CD4-positive, alpha-beta T cell (primary cell): ENCODE measurements at regions not wholly inside any gene's neighbourhood (a gene's known extent, or its start where the extent isn't known, plus 50 kb on each side); places are given as distances from the start of the nearest gene placed in this dataset.

Source experiments
- ATAC-seq: fragments of 200-7000 bp; cut with Tn5 transposase; one replicate; pipeline ENCODE4 v1.10.0; 2022; ENCODE audit warnings: mild to moderate bottlenecking; ENCODE audit not compliant: poor library complexity
- CTCF ChIA-PET: fragments of 350-600 bp; sonication (Branson Sonifier 250); formaldehyde crosslinking; loops from one replicate; lab custom pipeline; 2021; ENCODE audit warnings: antibody characterized with exemption, inconsistent platforms; lab: Charles Lee
- POLR2A ChIA-PET: fragments of 350-600 bp; sonication (Branson Sonifier 250); formaldehyde crosslinking; loops from one replicate; lab custom pipeline; 2021; ENCODE audit warnings: antibody characterized with exemption, inconsistent platforms; lab: Charles Lee
- DNase-seq, 14 experiments: peaks; one replicate each; pipeline ENCODE4 v3.0.0-alpha.2; 2013 to 2020; ENCODE audit warnings: mixed read lengths in 2 of 14
- H3K27ac ChIP-seq, 2 donors: one replicate each; pipeline versions ENCODE4 v1.5.1 to v1.7.0; 2013; ENCODE audit warnings: low read length in 2 of 2, low read depth in 1 of 2, mild to moderate bottlenecking in 1 of 2
- H3K27me3 ChIP-seq, 2 experiments: 1 replicate in 1 of 2; 2 replicates in 1 of 2; pipeline versions ENCODE4 v1.6.1 to v1.7.0; 2013; ENCODE audit warnings: low read length in 2 of 2, control low read depth in 1 of 2, mild to moderate bottlenecking in 1 of 2, moderate library complexity in 1 of 2; ENCODE audit not compliant: insufficient read depth in 2 of 2, control insufficient read depth in 1 of 2
- H3K36me3 ChIP-seq: one replicate; pipeline ENCODE4 v1.6.1; 2013; ENCODE audit warnings: low read length, control low read depth; ENCODE audit not compliant: insufficient read depth
- H3K4me1 ChIP-seq: one replicate; pipeline ENCODE4 v1.6.1; 2013; ENCODE audit warnings: low read length, control low read depth; ENCODE audit not compliant: insufficient read depth
- H3K4me3 ChIP-seq: one replicate; pipeline ENCODE4 v1.5.1; 2013; ENCODE audit warnings: mild to moderate bottlenecking, low read length, moderate library complexity
- H3K9me3 ChIP-seq, 2 experiments: 1 replicate in 1 of 2; 2 replicates in 1 of 2; pipeline versions ENCODE4 v1.6.1 to v1.7.0; 2013; ENCODE audit warnings: low read length in 2 of 2, mild to moderate bottlenecking in 2 of 2, control low read depth in 1 of 2, moderate library complexity in 1 of 2; ENCODE audit not compliant: control insufficient read depth in 1 of 2, insufficient read depth in 1 of 2
- H3K27ac Mint-ChIP-seq: one replicate; pipeline ENCODE4 v1.8.0; 2020; ENCODE audit warnings: mixed read lengths
- H3K27me3 Mint-ChIP-seq: one replicate; pipeline ENCODE4 v1.8.0; 2021; ENCODE audit warnings: mixed read lengths
- H3K36me3 Mint-ChIP-seq: one replicate; pipeline ENCODE4 v1.8.0; 2021; ENCODE audit warnings: low read depth, mixed read lengths
- H3K4me1 Mint-ChIP-seq: one replicate; pipeline ENCODE4 v1.8.0; 2021; ENCODE audit warnings: low read depth, mixed read lengths
- H3K4me3 Mint-ChIP-seq: one replicate; pipeline ENCODE4 v1.8.0; 2020; ENCODE audit warnings: mild to moderate bottlenecking, mixed read lengths
- H3K9me3 Mint-ChIP-seq: one replicate; pipeline ENCODE4 v1.8.0; 2020; ENCODE audit warnings: mixed read lengths
- CTCF ChIP-seq: fragments of 200-600 bp; IDR thresholded peaks from one replicate; pipeline ENCODE4 v1.8.0; 2022; ENCODE audit warnings: antibody characterized with exemption, mild to moderate bottlenecking
- intact Hi-C, 2 experiments: fragments of 100-400 bp; cut with DNase I in 1 of 2; cut with micrococcal nuclease in 1 of 2; formaldehyde crosslinking; loops; one replicate each; pipeline versions ENCODE4 v1.15.1 to v1.9.0; 2023 to 2025; cut with DNase I, micrococcal nuclease

DNA sequence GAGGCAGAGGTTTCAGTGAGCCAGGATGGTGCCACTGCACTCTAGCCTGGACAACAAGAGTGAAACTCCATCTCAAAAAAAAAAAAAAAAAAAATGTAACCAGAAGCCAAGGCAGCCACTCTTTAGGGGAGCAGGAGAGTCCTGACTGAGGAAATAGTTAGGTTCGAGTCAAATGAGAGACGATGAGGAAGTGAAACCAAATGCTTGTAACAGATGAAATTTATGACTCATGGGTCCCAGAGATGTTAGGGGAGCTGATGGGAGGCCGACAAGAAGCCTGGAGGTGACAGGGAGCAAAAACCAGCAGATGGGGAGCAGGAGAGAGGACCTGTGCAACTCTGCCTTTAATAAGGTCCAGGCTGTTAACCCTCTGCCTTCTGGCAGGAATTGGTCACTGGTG is 756.1 kb upstream of the DDX18 start:
- Histone ChIP-seq H3K4me1 (no peaks in the 10 kb centered on the region), H3K4me3 (no peak overlapping the region), H3K36me3 (no peaks in the 10 kb centered on the region), H3K27ac (no peak overlapping the region), H3K27me3 (no peaks in the 10 kb centered on the region), H3K9me3 (peaks cover 4 to 9% of the 10 kb centered on the region in 2 experiments)
- Mint-ChIP-seq H3K9me3 (peaks cover 14% of the 10 kb centered on the region), H3K27me3 (no peaks in the 10 kb centered on the region), H3K36me3 (no peaks in the 10 kb centered on the region), H3K4me3 (no peak overlapping the region), H3K4me1 (no peaks in the 10 kb centered on the region), H3K27ac (no peak overlapping the region)
- ChIA-PET CTCF (no interaction called here), POLR2A (no interaction called here)
- intact Hi-C loops, result no loop called here
- no peak for ATAC-seq
- DNase-seq, result no peak
- no peak for TF ChIP-seq CTCF

DNA sequence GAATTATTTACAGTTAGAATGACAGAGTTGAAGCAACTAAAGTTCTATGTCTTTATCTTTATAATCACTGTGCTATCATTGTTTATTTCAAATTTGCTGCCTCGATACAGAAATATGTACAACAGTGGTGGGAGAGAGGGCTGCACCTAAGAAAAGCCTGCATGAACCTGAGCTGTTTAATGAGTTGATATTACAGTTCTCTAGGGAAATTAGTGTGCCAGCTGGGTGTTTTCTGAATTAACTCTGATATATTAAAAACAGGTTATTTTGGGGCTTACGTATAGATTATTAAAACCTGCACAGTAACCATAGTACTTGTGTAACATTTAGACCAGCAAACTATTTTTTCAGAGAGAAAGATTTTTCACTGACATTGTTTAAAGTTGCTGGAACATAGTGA is 750.5 kb upstream of the DDX18 start:
- ChIA-PET CTCF (no interaction called here), POLR2A (no interaction called here)
- Histone ChIP-seq H3K27ac (no peak overlapping the region), H3K4me1 (no peaks in the 10 kb centered on the region), H3K9me3 (no peaks in the 10 kb centered on the region), H3K27me3 (no peaks in the 10 kb centered on the region), H3K4me3 (no peak overlapping the region), H3K36me3 (no peaks in the 10 kb centered on the region)
- Mint-ChIP-seq H3K27ac (no peak overlapping the region), H3K36me3 (no peaks in the 10 kb centered on the region), H3K9me3 (peaks cover 7% of the 10 kb centered on the region), H3K4me1 (no peaks in the 10 kb centered on the region), H3K27me3 (no peaks in the 10 kb centered on the region), H3K4me3 (no peak overlapping the region)
- ATAC-seq (no peak), DNase-seq (no peak)
- no peak for TF ChIP-seq CTCF
- intact Hi-C loops, result no loop called here

- Histone ChIP-seq H3K4me1 (no peaks in the 10 kb centered on the region), H3K9me3 (peaks cover 0 to 4% of the 10 kb centered on the region in 2 experiments), H3K4me3 (no peak overlapping the region), H3K27me3 (no peaks in the 10 kb centered on the region), H3K36me3 (no peaks in the 10 kb centered on the region), H3K27ac (no peak overlapping the region)
- POLR2A ChIA-PET, result no interaction called here
- CTCF ChIA-PET, result no interaction called here
- Mint-ChIP-seq H3K9me3 (peaks cover 2% of the 10 kb centered on the region), H3K27me3 (no peaks in the 10 kb centered on the region), H3K27ac (no peak overlapping the region), H3K36me3 (no peaks in the 10 kb centered on the region), H3K4me3 (no peak overlapping the region), H3K4me1 (no peaks in the 10 kb centered on the region)
- intact Hi-C loops, result no loop called here
- ATAC-seq (no peak), DNase-seq (no peak)
- no peak for TF ChIP-seq CTCF
These were observed 748.6 kb upstream of the DDX18 start for GRCh38 chr2:117065912-117066311.
